GM12865 (cell line): ENCODE measurements at regions not wholly inside any gene's neighbourhood (a gene's known extent, or its start where the extent isn't known, plus 50 kb on each side); places are given as distances from the start of the nearest gene placed in this dataset.

Experiments
- DNase-seq: peaks from one replicate; pipeline ENCODE4 v3.0.0; 2010; ENCODE audit warnings: low read depth
- H3K4me3 ChIP-seq: 2 replicates; pipeline ENCODE4 v1.5.1; 2011; ENCODE audit warnings: mild to moderate bottlenecking, low read depth, low read length, control low read depth
- TF ChIP-seq, protein P1 (sequence below): IDR thresholded peaks from 2 replicates; pipeline ENCODE4 v1.5.1; 2011; ENCODE audit warnings: low read length, control low read depth, low read depth, inconsistent platforms; ENCODE audit not compliant: insufficient read depth; ENCODE audit errors: missing control alignments

DNA sequence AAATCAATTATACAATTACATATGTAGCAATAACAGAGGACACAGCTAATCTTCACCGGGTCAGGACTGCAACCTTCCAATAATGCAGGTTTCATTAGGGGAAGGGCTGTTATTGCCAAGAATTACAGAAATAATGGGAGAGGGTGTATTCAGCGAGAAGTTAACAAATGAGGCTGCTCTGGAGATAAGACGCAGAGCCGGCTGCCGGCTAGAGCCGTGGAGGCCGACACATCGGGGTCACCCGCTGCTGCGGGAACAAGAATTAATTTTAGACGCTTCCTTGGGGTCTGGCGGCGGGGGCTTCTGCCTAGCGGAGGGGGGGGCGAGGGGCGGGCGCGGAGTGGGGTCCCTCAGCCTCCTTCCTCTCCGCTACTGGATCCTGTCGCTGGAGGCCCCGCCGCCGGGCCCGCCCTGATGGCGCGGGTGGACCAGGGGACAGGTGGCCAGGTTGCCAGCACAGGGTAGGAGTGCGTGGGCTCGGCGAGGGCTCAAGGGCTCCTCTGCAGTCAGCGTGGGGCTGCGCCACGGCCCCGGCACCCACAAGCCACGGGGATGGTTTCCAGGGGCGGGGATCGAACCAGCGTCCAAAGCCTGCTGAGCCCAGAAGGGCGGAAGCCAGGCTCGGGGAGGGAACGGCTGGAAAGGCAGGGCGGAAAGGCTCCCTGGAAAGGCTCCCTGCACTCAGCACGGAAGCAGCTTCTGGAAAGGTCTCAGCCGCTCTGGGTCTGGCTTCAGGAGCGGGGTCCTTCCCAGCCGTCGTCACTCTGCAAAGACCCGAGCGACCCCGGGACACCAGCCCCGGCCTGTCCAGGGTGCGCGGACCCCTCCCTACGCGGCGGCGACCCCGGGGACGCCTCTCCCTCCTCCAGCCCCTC lies 113.8 kb upstream of the NKX1-1 start:
- no peak overlapping the region for H3K4me3 ChIP-seq
- no peak for DNase-seq
- TF ChIP-seq, protein P1, sequence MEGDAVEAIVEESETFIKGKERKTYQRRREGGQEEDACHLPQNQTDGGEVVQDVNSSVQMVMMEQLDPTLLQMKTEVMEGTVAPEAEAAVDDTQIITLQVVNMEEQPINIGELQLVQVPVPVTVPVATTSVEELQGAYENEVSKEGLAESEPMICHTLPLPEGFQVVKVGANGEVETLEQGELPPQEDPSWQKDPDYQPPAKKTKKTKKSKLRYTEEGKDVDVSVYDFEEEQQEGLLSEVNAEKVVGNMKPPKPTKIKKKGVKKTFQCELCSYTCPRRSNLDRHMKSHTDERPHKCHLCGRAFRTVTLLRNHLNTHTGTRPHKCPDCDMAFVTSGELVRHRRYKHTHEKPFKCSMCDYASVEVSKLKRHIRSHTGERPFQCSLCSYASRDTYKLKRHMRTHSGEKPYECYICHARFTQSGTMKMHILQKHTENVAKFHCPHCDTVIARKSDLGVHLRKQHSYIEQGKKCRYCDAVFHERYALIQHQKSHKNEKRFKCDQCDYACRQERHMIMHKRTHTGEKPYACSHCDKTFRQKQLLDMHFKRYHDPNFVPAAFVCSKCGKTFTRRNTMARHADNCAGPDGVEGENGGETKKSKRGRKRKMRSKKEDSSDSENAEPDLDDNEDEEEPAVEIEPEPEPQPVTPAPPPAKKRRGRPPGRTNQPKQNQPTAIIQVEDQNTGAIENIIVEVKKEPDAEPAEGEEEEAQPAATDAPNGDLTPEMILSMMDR: no peak

DNA sequence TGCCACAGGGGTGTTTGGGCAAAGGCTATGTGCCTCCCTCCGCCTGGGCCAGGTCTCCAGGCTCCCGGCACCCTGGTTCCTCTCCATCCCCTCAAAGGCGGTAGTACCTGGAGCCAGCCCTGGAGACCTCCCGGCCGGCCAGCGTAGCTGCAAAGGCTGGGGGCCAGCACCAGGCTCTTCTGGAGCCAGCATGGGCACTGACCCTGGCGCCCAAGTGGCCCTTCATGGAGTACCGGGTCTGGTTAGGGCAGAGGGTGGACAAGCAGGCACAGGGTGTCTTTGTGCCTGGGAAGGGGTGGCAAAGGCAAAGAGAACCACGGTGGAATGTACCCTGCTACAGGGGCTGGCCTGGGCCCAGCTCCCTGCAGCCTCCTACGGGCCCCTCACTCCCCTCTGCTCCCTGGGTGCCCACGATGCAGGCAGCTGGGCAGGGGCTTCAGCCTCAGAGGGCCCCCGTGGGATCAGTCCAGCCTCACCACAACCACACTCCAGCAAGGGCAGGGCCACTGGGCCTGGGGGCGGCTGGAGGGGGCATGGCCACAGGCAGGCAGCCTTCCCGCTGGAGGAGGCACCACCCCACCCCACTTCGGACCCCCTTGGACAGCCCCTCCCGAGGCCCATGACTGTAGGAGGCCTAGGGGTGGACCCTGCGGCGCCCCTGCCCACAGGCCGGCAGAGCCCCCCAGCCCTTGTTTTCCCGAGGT lies 112.9 kb upstream of the NKX1-1 start:
- no peak overlapping the region for H3K4me3 ChIP-seq
- DNase-seq: no peak
- TF ChIP-seq, protein P1: no peak

DNA sequence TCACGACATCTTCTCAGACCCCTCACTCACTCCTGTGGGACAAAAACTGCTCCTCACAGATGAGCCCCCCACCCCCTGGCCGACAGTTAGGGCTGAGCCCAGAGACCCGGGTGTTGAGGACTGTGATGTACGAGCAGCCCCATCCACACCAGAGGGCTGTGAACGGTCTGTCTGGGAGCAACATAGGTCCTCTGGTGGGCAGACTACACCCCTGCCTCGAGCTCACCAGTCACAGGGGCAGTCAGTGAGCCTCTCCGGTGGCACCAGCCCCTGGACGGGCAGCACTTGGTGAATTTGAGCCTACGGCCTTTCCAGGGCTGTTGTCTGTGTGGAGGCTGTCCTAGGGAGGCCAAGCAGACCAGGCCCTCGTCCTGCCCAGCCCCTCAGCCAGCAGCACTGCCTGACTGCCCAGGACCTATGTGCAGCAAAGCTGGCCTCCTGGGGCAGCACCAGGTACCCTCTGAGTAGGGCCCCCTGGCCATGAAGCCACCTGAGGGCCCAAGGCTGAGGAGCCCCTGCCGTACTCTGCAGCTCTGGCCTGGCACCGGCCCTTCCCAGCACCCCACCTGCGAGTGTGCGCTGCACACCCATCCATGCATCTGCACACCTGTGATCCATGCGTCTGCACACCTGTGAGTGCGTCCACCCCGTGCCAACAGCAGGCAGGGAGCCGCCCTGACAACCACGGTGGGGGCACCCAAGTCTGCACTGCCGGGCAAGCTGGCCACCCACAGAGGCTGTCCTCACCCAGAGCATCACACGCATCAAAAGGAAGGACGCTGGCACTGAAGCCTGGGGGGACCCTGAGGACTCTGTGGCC lies 111.6 kb upstream of the NKX1-1 start:
- H3K4me3 ChIP-seq: no peak overlapping the region
- TF ChIP-seq, protein P1: no peak
- no peak for DNase-seq

GRCh38 chr4:1516881-1517480 lies 110.7 kb upstream of the NKX1-1 start:
- no peak overlapping the region for H3K4me3 ChIP-seq
- DNase-seq: no peak
- TF ChIP-seq, protein P1: no peak

- TF ChIP-seq, protein P1: no peak
- no peak overlapping the region for H3K4me3 ChIP-seq
- no peak for DNase-seq
Observed at GRCh38 chr4:1516261-1516660, 110.0 kb upstream of the NKX1-1 start.

GRCh38 chr4:1515763-1516162 lies 109.5 kb upstream of the NKX1-1 start:
- no peak overlapping the region for H3K4me3 ChIP-seq
- DNase-seq: no peak
- TF ChIP-seq, protein P1: no peak
